ENCODE measurements at regions not wholly inside any gene's neighbourhood (a gene's known extent, or its start where the extent isn't known, plus 50 kb on each side); places are given as distances from the start of the nearest gene placed in this dataset.

GRCh38 chr11:43619863-43620505, 60.6 kb upstream of the HSD17B12 start:
- H3K27me3 ChIP-seq (ENCODE audit: insufficient read depth, low read depth, low read length), result no peaks in the 10 kb centered on the region
- no peak overlapping the region for H3K9ac ChIP-seq (ENCODE audit: low read length)
- no peaks in the 10 kb centered on the region for H3F3A ChIP-seq (ENCODE audit: insufficient read depth, low read length, poor library complexity, severe bottlenecking)
- H4K20me1 ChIP-seq (ENCODE audit: insufficient read depth), result no peaks in the 10 kb centered on the region
- no peaks in the 10 kb centered on the region for H3K9me2 ChIP-seq (ENCODE audit: insufficient read depth, low read length)
- no peak overlapping the region for H3K27ac ChIP-seq (ENCODE audit: low read length)
- H3K9me3 ChIP-seq (ENCODE audit: low read length), result peaks cover 6% of the 10 kb centered on the region
- no peak overlapping the region for H2AFZ ChIP-seq (ENCODE audit: low read depth, low read length)
- H3K36me3 ChIP-seq (ENCODE audit: insufficient read depth, low read length), result no peaks in the 10 kb centered on the region
- H3K4me2 ChIP-seq (ENCODE audit: low read length), result no peak overlapping the region
- H3K4me3 ChIP-seq (ENCODE audit: low read length), result no peak overlapping the region
- H3K79me2 ChIP-seq (replicated peaks; ENCODE audit: insufficient read depth, low read length), result no peaks in the 10 kb centered on the region
- TF ChIP-seq EP300 (conservative IDR thresholded peaks at IDR 0.05; ENCODE audit: poor library complexity, severe bottlenecking) (no peak), CTCF (IDR thresholded peaks at IDR 0.05; ENCODE audit: poor library complexity, severe bottlenecking) (no peak), TAF1 (IDR thresholded peaks at IDR 0.05; ENCODE audit: low read depth) (no peak), POLR2AphosphoS5 (IDR thresholded peaks at IDR 0.05) (no peak), EZH2 (IDR thresholded peaks at IDR 0.05; ENCODE audit: borderline replicate concordance, insufficient read depth, low read length, poor library complexity, severe bottlenecking) (no peak), RAD21 (conservative IDR thresholded peaks at IDR 0.05) (no peak), SMC3 (conservative IDR thresholded peaks at IDR 0.05; ENCODE audit: poor library complexity) (no peak), MXI1 (conservative IDR thresholded peaks at IDR 0.05; ENCODE audit: poor library complexity, severe bottlenecking) (no peak), REST (IDR thresholded peaks at IDR 0.05; ENCODE audit: borderline replicate concordance) (no peak)

GRCh38 chr11:43626798-43627197, 53.7 kb upstream of the HSD17B12 start:
- no peak for TF ChIP-seq REST (IDR thresholded peaks at IDR 0.05; ENCODE audit: borderline replicate concordance)
- TF ChIP-seq CTCF (IDR thresholded peaks at IDR 0.05; ENCODE audit: poor library complexity, severe bottlenecking), result no peak
- TF ChIP-seq POLR2AphosphoS5 (IDR thresholded peaks at IDR 0.05), result no peak
- TF ChIP-seq SMC3 (conservative IDR thresholded peaks at IDR 0.05; ENCODE audit: poor library complexity), result no peak
- TF ChIP-seq EZH2 (IDR thresholded peaks at IDR 0.05; ENCODE audit: borderline replicate concordance, insufficient read depth, low read length, poor library complexity, severe bottlenecking), result no peak
- no peak for TF ChIP-seq EP300 (conservative IDR thresholded peaks at IDR 0.05; ENCODE audit: poor library complexity, severe bottlenecking)
- no peak for TF ChIP-seq MXI1 (conservative IDR thresholded peaks at IDR 0.05; ENCODE audit: poor library complexity, severe bottlenecking)
- no peak for TF ChIP-seq TAF1 (IDR thresholded peaks at IDR 0.05; ENCODE audit: low read depth)
- no peaks in the 10 kb centered on the region for H4K20me1 ChIP-seq (ENCODE audit: insufficient read depth)
- H2AFZ ChIP-seq (ENCODE audit: low read depth, low read length), result no peak overlapping the region
- no peaks in the 10 kb centered on the region for H3F3A ChIP-seq (ENCODE audit: insufficient read depth, low read length, poor library complexity, severe bottlenecking)
- H3K9ac ChIP-seq (ENCODE audit: low read length), result no peak overlapping the region
- no peaks in the 10 kb centered on the region for H3K36me3 ChIP-seq (ENCODE audit: insufficient read depth, low read length)
- no peaks in the 10 kb centered on the region for H3K79me2 ChIP-seq (replicated peaks; ENCODE audit: insufficient read depth, low read length)
- no peak overlapping the region for H3K27ac ChIP-seq (ENCODE audit: low read length)
- H3K9me3 ChIP-seq (ENCODE audit: low read length), result no peaks in the 10 kb centered on the region
- no peak overlapping the region for H3K4me3 ChIP-seq (ENCODE audit: low read length)
- no peak overlapping the region for H3K4me2 ChIP-seq (ENCODE audit: low read length)
- no peaks in the 10 kb centered on the region for H3K9me2 ChIP-seq (ENCODE audit: insufficient read depth, low read length)
- H3K27me3 ChIP-seq (ENCODE audit: insufficient read depth, low read depth, low read length), result no peaks in the 10 kb centered on the region
